Esophagus muscularis mucosa (tissue), 4 donors: ENCODE measurements at regions not wholly inside any gene's neighbourhood (a gene's known extent, or its start where the extent isn't known, plus 50 kb on each side); places are given as distances from the start of the nearest gene placed in this dataset.
A peak's percentile ranks its signal among the peaks of the same experiment; 100 is the strongest.

Experiments
- DNase-seq: peaks from one replicate; pipeline ENCODE4 v3.0.0-alpha.2; 2017; ENCODE audit errors: extremely low spot score
- H3K27ac ChIP-seq, 4 donors: fragments of 200-600 bp; sonication (generic); replicated peaks in 1 of 4; 1 replicate in 3 of 4; 2 replicates in 1 of 4; pipeline ENCODE4 v1.5.1; 2016 to 2019; ENCODE audit warnings: mild to moderate bottlenecking in 1 of 4
- H3K27me3 ChIP-seq, 4 donors: fragments of 200-600 bp; sonication (generic); one replicate each; pipeline versions ENCODE4 v1.5.1 to v1.6.0; 2016 to 2019
- H3K36me3 ChIP-seq, 4 donors: fragments of 200-600 bp; sonication (generic); one replicate each; pipeline ENCODE4 v1.5.1; 2016 to 2019
- H3K4me1 ChIP-seq, 4 donors: fragments of 200-600 bp; sonication (generic); one replicate each; pipeline ENCODE4 v1.5.1; 2016 to 2019
- H3K4me3 ChIP-seq, 4 donors: fragments of 200-600 bp; sonication (generic); 1 replicate in 2 of 4; 2 replicates in 2 of 4; pipeline ENCODE4 v1.5.1; 2016 to 2019; ENCODE audit warnings: mild to moderate bottlenecking in 4 of 4, moderate library complexity in 1 of 4
- H3K9me3 ChIP-seq, 4 donors: fragments of 200-600 bp; sonication (generic); 1 replicate in 3 of 4; 2 replicates in 1 of 4; pipeline ENCODE4 v1.5.1; 2016 to 2019
- CTCF ChIP-seq, 3 experiments: fragments of 200-600 bp in 2 of 3; fragments of 450-650 bp in 1 of 3; sonication (generic) in 2 of 3; IDR thresholded peaks; one replicate each; pipeline ENCODE4 v1.5.1; 2017 to 2019; ENCODE audit warnings: antibody characterized with exemption in 3 of 3, mild to moderate bottlenecking in 2 of 3, moderate library complexity in 1 of 3
- EP300 ChIP-seq: sonication (generic); formaldehyde crosslinking; IDR thresholded peaks from one replicate; pipeline ENCODE4 v1.6.1; 2017; ENCODE audit warnings: antibody characterized with exemption
- POLR2A ChIP-seq: fragments of 450-650 bp; IDR thresholded peaks from one replicate; pipeline ENCODE4 v1.6.1; 2017; ENCODE audit warnings: antibody characterized with exemption, moderate library complexity, mild to moderate bottlenecking, low read depth
- POLR2AphosphoS5 ChIP-seq, 2 donors: sonication (generic); formaldehyde crosslinking; IDR thresholded peaks; one replicate each; pipeline ENCODE4 v1.6.1; 2017; ENCODE audit warnings: antibody characterized with exemption in 2 of 2
- WGBS: methylation state at CpG from one replicate; pipeline ENCODE4 v1.1.5; 2018; 5-methylcytosine and 5-hydroxymethylcytosine counted together
- intact Hi-C: fragments of 100-400 bp; cut with DNase I; formaldehyde crosslinking; loops from one replicate; pipeline ENCODE4 v1.15.1; 2023

- Histone ChIP-seq H3K9me3 (no peaks in the 10 kb centered on the region), H3K27me3 (no peaks in the 10 kb centered on the region), H3K4me1 (peaks cover 9 to 13% (median 11%) of the 10 kb centered on the region in 4 donors), H3K27ac (no peak overlapping the region), H3K4me3 (no peak overlapping the region), H3K36me3 (no peaks in the 10 kb centered on the region)
- DNase-seq = no peak
- intact Hi-C loops = no loop called here
- no peak for TF ChIP-seq POLR2A
- TF ChIP-seq POLR2AphosphoS5 (IDR thresholded peaks at IDR 0.05) = no peak
- TF ChIP-seq EP300 = no peak
- no peak for TF ChIP-seq CTCF (IDR thresholded peaks at IDR 0.05)
- 100% methylated on average over 4 of the region's 4 CpGs for WGBS
Observed at GRCh38 chr7:135808206-135808605, 59.6 kb upstream of the FAM180A start.

GRCh38 chr7:135803143-135803542 lies 54.5 kb upstream of the FAM180A start:
- intact Hi-C loops = no loop called here
- Histone ChIP-seq H3K27me3 (no peaks in the 10 kb centered on the region), H3K4me3 (no peak overlapping the region), H3K9me3 (no peaks in the 10 kb centered on the region), H3K27ac (no peak overlapping the region), H3K36me3 (no peaks in the 10 kb centered on the region), H3K4me1 (peaks cover 0 to 11% (median 7%) of the 10 kb centered on the region in 4 donors)
- TF ChIP-seq CTCF (IDR thresholded peaks at IDR 0.05) (no peak), POLR2AphosphoS5 (IDR thresholded peaks at IDR 0.05) (no peak), POLR2A (no peak)
- no peak for DNase-seq
- 100% methylated on average over 1 of the region's 1 CpG for WGBS

GRCh38 chr7:135802697-135803096 lies 54.1 kb upstream of the FAM180A start:
- WGBS = 86% methylated on average over 3 of the region's 3 CpGs
- H3K27me3 ChIP-seq = no peaks in the 10 kb centered on the region
- DNase-seq = no peak
- H3K4me3 ChIP-seq = no peak overlapping the region
- peaks cover 0 to 11% (median 7%) of the 10 kb centered on the region in 4 donors for H3K4me1 ChIP-seq
- TF ChIP-seq CTCF (IDR thresholded peaks at IDR 0.05) (no peak), POLR2A (no peak), EP300 (no peak), POLR2AphosphoS5 (IDR thresholded peaks at IDR 0.05) (no peak)
- no peak overlapping the region for H3K27ac ChIP-seq
- no peaks in the 10 kb centered on the region for H3K9me3 ChIP-seq
- H3K36me3 ChIP-seq = no peaks in the 10 kb centered on the region
- intact Hi-C loops = no loop called here

- no peaks in the 10 kb centered on the region for H3K27me3 ChIP-seq
- intact Hi-C loops = loop anchor here (1.0 kb wide), 1 partner anchor 207 kb away; no protein-coding TSS in a partner anchor
- 77% methylated on average over 6 of the region's 6 CpGs for WGBS
- H3K4me3 ChIP-seq = no peak overlapping the region
- H3K27ac ChIP-seq = no peak overlapping the region
- TF ChIP-seq CTCF (IDR thresholded peaks at IDR 0.05) (no peak), POLR2A (no peak), POLR2AphosphoS5 (IDR thresholded peaks at IDR 0.05) (no peak), EP300 (no peak)
- H3K4me1 ChIP-seq = peaks cover 0 to 14% (median 10%) of the 10 kb centered on the region in 4 donors
- DNase-seq = no peak
- H3K9me3 ChIP-seq = no peaks in the 10 kb centered on the region
- H3K36me3 ChIP-seq = no peaks in the 10 kb centered on the region
Observed at GRCh38 chr7:135801877-135802276, 53.3 kb upstream of the FAM180A start.

GRCh38 chr7:135801045-135801693 lies 52.6 kb upstream of the FAM180A start:
- no peak for DNase-seq
- intact Hi-C loops = loop anchor here (1.0 kb wide), 1 partner anchor 208 kb away; no protein-coding TSS in a partner anchor
- WGBS = 44% methylated on average over 16 of the region's 16 CpGs
- Histone ChIP-seq H3K9me3 (no peaks in the 10 kb centered on the region), H3K27me3 (no peaks in the 10 kb centered on the region), H3K4me1 (peaks cover 2 to 21% (median 15%) of the 10 kb centered on the region in 4 donors), H3K36me3 (no peaks in the 10 kb centered on the region), H3K27ac (no peak overlapping the region), H3K4me3 (no peak overlapping the region)
- TF ChIP-seq CTCF (IDR thresholded peaks at IDR 0.05) = peak; percentile 66 to 75 (median 71)
- TF ChIP-seq POLR2AphosphoS5 (IDR thresholded peaks at IDR 0.05) = no peak
